GM13976 (cell line): ENCODE measurements at regions not wholly inside any gene's neighbourhood (a gene's known extent, or its start where the extent isn't known, plus 50 kb on each side); places are given as distances from the start of the nearest gene placed in this dataset.

Experiments
- DNase-seq: peaks from one replicate; pipeline ENCODE4 v3.0.0; 2012; ENCODE audit warnings: low spot score
- CTCF ChIP-seq: IDR thresholded peaks from 2 replicates; pipeline ENCODE4 v1.5.1; 2012; ENCODE audit warnings: borderline replicate concordance, mild to moderate bottlenecking; ENCODE audit not compliant: insufficient read depth; ENCODE audit errors: extremely low read depth, missing control alignments, control extremely low read depth
- in situ Hi-C: fragments of 300-500 bp; cut with MboI; formaldehyde crosslinking; loops from one replicate; pipeline ENCODE4 v1.12.0; 2022; ENCODE audit warnings: low sequenced_read_pairs, mixed read lengths, inconsistent platforms; ENCODE audit not compliant: unreplicated experiment

- in situ Hi-C loops, result no loop called here
- DNase-seq, result no peak
- TF ChIP-seq CTCF, result no peak
Observed at GRCh38 chr17:72008236-72008876, 112.5 kb upstream of the SOX9 start.

- DNase-seq, result no peak
- no peak for TF ChIP-seq CTCF
- in situ Hi-C loops, result no loop called here
Observed at GRCh38 chr17:72011561-72011960, 109.3 kb upstream of the SOX9 start.

- in situ Hi-C loops, result loop anchor here (10.0 kb wide), 1 partner anchor 403 kb away; no protein-coding TSS in a partner anchor
- no peak for DNase-seq
- TF ChIP-seq CTCF, result no peak
Observed at GRCh38 chr17:72021417-72022041, 99.3 kb upstream of the SOX9 start.

DNA sequence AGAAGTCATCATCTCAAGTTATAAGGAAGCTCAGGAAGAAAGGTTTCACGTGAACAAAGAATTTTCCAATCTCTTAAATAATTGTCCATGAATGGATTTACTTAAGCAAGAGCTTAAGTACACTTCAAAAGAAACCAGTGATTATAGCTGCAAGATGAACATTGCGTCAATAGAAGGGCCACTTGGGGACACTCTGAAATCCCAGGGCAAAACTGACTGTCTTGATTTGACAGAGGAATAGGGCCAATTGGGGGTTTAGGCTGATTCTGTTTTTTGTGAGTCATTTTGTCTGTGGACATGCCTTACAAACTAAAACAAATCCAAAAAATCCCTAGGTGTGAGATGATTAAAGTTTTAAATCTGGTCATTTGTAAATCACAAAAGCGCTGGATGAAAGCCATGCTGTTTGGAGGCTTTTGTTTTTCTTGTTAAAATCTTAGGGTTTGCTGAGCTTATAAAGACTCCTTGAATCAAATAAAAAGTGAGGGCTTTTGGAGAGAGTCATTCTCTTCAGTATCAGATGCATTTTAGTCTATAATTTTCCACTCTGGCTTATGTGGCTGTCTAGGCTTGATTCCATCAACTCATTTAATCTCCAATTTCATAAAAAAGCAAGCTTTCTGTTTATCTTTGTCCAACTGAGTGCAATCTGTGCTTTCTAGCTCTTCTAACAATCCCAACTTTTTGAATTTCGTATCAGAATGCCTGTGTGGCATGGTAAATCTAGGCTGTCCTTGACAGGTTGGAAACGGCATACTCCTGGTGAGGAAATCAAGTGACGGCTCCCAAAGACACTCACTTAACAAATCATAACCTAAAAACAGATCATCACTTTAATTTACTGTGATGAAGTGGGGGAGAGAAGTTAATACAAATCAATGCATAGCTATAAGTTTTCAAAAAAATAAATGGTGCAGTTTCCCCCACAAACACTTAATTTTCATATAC is 98.2 kb upstream of the SOX9 start:
- TF ChIP-seq CTCF, result no peak
- in situ Hi-C loops, result loop anchor here (10.0 kb wide), 1 partner anchor 402 kb away; no protein-coding TSS in a partner anchor
- DNase-seq, result no peak

GRCh38 chr17:72024457-72024856 is 96.4 kb upstream of the SOX9 start:
- DNase-seq, result no peak
- TF ChIP-seq CTCF, result no peak
- in situ Hi-C loops, result loop anchor here (10.0 kb wide), 1 partner anchor 400 kb away; no protein-coding TSS in a partner anchor

- TF ChIP-seq CTCF, result no peak
- in situ Hi-C loops, result loop anchor here (10.0 kb wide), 1 partner anchor 400 kb away; no protein-coding TSS in a partner anchor
Observed at GRCh38 chr17:72025113-72025512, 95.7 kb upstream of the SOX9 start.

More at GRCh38 chr17:72025113-72025512, 95.7 kb upstream of the SOX9 start:
- DNase-seq, result no peak
